NCI-H187 (cell line): ENCODE measurements at regions not wholly inside any gene's neighbourhood (a gene's known extent, or its start where the extent isn't known, plus 50 kb on each side); places are given as distances from the start of the nearest gene placed in this dataset.
A peak's percentile ranks its signal among the peaks of the same experiment; 100 is the strongest.
"Not testable (repeated sequence)": the region's sequence is repeated elsewhere in the genome, so short reads cannot be mapped to it uniquely, and the experiment has no call there.

Experiments
- DNase-seq, 2 experiments: peaks; one replicate each; lab custom pipeline; 2025; lab: John Stamatoyannopoulos, UW

GRCh38 chr14:34063470-34064164, 112.7 kb upstream of the EGLN3 start:
- no peak for DNase-seq

GRCh38 chr14:34063042-34063441, 112.2 kb upstream of the EGLN3 start:
- DNase-seq: no peak

- no peak for DNase-seq
Observed at GRCh38 chr14:34062353-34062973, 111.6 kb upstream of the EGLN3 start.

GRCh38 chr14:34060651-34060999, 109.8 kb upstream of the EGLN3 start:
- no peak for DNase-seq

GRCh38 chr14:34059925-34060650, 109.2 kb upstream of the EGLN3 start:
- DNase-seq: peak in 1 of 2 experiments; percentile 43

- no peak for DNase-seq
Observed at GRCh38 chr14:34059037-34059924, 108.4 kb upstream of the EGLN3 start.

- no peak for DNase-seq
Observed at GRCh38 chr14:34058510-34058909, 107.6 kb upstream of the EGLN3 start.

GRCh38 chr14:34056046-34056445, 105.2 kb upstream of the EGLN3 start:
- no peak for DNase-seq

GRCh38 chr14:34055157-34055950, 104.5 kb upstream of the EGLN3 start:
- no peak for DNase-seq

- no peak for DNase-seq
Observed at GRCh38 chr14:34053666-34054065, 102.8 kb upstream of the EGLN3 start.

- DNase-seq: no peak
Observed at GRCh38 chr14:34052658-34053014, 101.8 kb upstream of the EGLN3 start.

GRCh38 chr14:34051966-34052657, 101.2 kb upstream of the EGLN3 start:
- DNase-seq: no peak

GRCh38 chr14:34050606-34051005, 99.7 kb upstream of the EGLN3 start:
- no peak for DNase-seq

- DNase-seq: no peak
Observed at GRCh38 chr14:34049790-34050189, 98.9 kb upstream of the EGLN3 start.

- DNase-seq: not testable (repeated sequence)
Observed at GRCh38 chr14:34049187-34049586, 98.3 kb upstream of the EGLN3 start.

GRCh38 chr14:34046799-34047520, 96.1 kb upstream of the EGLN3 start:
- DNase-seq: no peak

GRCh38 chr14:34044666-34045306, 93.9 kb upstream of the EGLN3 start:
- DNase-seq: no peak

GRCh38 chr14:34044373-34044637, 93.4 kb upstream of the EGLN3 start:
- DNase-seq: no peak

GRCh38 chr14:34043627-34044372, 92.9 kb upstream of the EGLN3 start:
- no peak for DNase-seq
